HG02840 (cell line): ENCODE measurements at regions not wholly inside any gene's neighbourhood (a gene's known extent, or its start where the extent isn't known, plus 50 kb on each side); places are given as distances from the start of the nearest gene placed in this dataset.
"Not testable (repeated sequence)": the region's sequence is repeated elsewhere in the genome, so short reads cannot be mapped to it uniquely, and the experiment has no call there.

Experiments
- ATAC-seq: cut with Tn5 transposase; IDR thresholded peaks from one replicate; pipeline ENCODE4 v1.9.1; 2021; ENCODE audit warnings: mild to moderate bottlenecking, moderate library complexity, moderate number of reproducible peaks; ENCODE audit not compliant: unreplicated experiment, low FRiP score

DNA sequence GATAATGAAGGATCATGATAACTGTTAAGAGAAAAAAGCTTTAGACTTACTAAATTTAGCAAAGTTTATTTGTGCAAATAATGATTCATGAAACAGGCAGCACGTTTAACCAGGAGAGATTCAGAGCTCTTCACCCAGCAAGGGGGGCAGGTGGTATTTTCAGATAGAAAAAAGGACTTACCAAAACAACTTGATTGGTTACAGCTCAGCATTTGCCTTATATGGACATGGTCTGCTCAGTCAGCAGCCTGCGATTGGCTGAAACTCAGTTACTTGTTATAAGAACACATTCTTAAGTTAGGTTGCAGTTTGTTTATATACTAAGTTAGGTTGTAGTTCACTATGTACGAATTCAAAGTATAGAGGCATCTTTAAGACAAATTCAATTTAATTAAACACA lies 165.6 kb downstream of the DUSP10 start:
- ATAC-seq, result no peak

- no peak for ATAC-seq
These were observed 158.4 kb downstream of the DUSP10 start for GRCh38 chr1:221583465-221583864.

DNA sequence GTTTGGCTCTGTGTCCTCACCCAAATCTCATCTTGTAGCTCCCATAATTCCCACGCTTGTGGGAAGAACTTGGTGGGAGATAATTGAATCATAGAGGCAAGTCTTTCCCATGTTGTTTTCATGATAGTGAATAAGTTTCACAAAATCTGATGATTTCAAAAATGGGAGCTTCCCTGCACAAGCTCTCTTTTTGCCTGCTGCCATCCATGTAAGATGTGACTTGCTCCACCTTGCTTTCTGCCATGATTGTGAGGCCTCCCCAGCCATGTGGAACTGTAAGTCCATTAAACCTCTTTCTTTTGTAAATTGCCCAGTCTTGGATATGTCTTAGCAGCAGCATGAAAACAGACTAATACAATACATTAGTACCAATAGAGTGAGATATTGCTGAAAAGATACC lies 154.9 kb downstream of the DUSP10 start:
- not testable (repeated sequence) for ATAC-seq

DNA sequence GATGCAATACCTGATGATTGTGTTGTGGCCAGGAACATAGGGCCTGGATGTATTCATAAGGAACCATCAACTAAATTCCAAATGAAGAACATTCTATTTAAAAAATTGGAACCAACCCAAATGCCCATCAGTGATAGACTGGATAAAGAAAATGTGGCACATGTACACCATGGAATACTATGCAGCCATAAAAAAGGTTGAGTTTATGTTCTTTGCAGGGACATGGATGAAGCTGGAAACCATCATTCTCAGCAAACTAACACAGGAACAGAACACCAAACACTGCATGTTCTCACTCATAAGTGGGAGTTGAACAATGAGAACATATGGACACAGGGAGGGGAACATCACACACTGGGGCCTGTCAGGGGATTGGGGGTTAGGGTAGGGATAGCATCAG lies 150.6 kb downstream of the DUSP10 start:
- not testable (repeated sequence) for ATAC-seq

DNA sequence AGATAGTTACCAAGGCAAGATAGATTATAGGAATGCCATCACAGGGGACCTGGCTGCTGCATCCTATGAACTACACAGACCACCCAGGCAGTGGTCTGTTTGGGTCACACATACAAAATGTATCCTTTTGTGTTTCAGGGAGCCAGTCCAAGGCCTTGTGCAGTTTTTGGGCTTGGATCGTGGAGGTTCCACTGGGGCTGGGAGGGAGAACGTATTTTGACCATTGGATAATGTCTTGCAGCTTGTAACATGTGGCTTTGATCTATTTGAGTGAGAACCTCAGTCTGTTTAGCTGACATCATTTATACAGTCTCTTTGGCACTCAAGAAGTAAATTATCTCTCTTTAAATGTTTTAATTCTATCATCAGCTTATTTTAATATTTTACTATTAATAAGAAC lies 147.3 kb downstream of the DUSP10 start:
- no peak for ATAC-seq

DNA sequence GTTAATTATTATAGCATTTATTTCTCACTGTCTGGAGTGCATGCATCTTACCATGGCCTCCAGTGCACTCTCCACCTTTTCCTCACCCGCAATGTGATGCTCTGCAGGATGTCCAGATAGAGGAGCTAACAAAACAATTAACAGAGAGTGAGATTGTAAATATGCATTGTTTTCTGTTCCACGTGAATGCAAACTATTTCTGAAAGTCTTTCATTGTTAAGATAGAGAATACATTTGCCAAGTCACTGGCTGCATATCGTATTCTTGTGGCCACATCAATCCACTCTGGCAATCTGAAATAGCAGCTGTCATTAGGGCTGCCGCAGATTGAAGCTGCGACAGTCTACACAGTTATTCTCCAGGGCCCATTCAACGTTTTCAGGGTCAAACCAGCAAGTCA lies 143.8 kb downstream of the DUSP10 start:
- ATAC-seq, result no peak

DNA sequence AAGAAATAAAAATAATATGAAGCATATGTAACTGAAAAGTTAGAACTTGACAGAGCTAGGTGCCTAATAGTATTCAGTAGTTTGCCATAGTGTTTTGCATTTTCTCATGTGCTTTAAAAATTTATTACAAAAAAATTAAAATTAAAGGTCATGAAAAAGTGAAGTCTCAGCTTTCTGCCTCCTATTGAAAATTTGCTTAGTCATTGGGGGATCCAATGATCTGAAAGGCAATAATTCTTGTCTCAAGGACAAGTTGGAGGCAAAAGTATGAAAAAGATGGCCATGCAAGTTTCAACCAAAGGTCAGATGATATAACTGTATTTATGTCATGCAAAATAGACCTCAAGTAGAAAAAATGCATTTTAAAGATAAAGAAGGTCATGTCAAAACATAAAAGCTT lies 140.7 kb downstream of the DUSP10 start:
- ATAC-seq, result no peak

GRCh38 chr1:221602830-221603229 lies 139.1 kb downstream of the DUSP10 start:
- ATAC-seq, result no peak

DNA sequence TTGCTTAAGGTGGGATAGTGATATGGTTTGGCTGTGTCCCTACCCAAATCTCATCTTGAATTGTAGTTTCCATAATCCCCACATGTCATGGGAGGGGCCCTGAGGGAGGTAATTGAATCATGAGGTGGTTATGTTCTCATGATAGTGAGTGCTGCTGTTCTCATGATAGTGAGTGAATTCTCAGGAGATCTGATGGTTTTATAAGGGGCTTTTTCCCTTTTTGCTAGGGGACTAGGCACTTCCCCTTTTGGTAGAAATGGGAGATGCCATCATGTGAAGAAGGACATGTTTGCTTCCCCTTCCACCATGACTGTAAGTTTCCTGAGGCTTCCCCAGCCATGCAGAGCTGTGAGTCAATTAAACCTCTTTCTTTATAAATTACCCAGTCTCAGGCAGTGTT lies 137.5 kb downstream of the DUSP10 start:
- ATAC-seq, result not testable (repeated sequence)

GRCh38 chr1:221604948-221605347 lies 136.9 kb downstream of the DUSP10 start:
- ATAC-seq, result no peak

- ATAC-seq, result no peak
These were observed 136.3 kb downstream of the DUSP10 start for GRCh38 chr1:221605569-221605968.

GRCh38 chr1:221606256-221606655 lies 135.6 kb downstream of the DUSP10 start:
- no peak for ATAC-seq

DNA sequence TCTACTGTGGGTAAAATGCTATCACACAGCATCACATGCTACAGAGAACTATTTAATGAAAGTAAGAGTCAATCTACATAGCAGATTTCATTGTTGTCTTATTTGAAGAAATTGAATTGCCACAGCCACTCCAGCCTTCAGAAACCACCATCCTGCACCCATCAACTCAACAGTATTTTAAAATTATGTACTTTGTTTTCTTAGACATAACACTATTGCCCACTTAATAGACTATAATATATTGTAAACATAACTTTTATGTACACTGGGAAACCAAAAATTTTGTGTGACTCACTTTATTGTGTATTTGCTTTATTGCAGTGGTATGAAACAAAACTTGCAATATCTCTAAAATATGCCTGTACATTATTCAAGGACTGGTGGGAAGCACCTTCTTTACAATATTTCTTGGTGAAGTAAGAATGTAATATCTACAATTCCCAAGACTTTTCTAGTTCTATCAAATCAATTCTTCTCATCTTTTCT lies 133.0 kb downstream of the DUSP10 start:
- ATAC-seq, result no peak

- no peak for ATAC-seq
These were observed 130.2 kb downstream of the DUSP10 start for GRCh38 chr1:221611656-221612046.

- no peak for ATAC-seq
These were observed 129.7 kb downstream of the DUSP10 start for GRCh38 chr1:221612047-221612777.

GRCh38 chr1:221620437-221621384 lies 121.2 kb downstream of the DUSP10 start:
- ATAC-seq, result no peak

GRCh38 chr1:221621683-221622082 lies 120.2 kb downstream of the DUSP10 start:
- ATAC-seq, result no peak

- ATAC-seq, result no peak
These were observed 119.5 kb downstream of the DUSP10 start for GRCh38 chr1:221622389-221622788.

DNA sequence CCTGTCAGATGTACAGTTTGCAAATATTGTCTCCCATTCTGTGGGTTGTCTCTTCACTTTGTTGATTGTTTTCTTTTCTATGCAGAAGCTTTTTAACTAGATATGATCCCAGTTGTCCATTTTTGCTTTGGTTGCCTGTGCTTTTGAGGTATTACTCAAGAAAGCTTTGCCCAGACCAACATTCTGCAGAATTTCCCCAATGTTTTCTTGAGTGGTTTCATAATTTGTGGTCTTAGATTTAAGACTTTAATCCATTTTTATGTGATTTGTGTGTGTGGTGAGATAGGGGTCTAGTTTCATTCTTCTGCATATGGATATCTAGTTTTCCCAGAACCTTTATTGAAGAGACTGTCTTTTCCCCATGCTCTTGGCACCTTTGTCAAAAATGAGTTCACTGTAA lies 116.9 kb downstream of the DUSP10 start:
- no peak for ATAC-seq

DNA sequence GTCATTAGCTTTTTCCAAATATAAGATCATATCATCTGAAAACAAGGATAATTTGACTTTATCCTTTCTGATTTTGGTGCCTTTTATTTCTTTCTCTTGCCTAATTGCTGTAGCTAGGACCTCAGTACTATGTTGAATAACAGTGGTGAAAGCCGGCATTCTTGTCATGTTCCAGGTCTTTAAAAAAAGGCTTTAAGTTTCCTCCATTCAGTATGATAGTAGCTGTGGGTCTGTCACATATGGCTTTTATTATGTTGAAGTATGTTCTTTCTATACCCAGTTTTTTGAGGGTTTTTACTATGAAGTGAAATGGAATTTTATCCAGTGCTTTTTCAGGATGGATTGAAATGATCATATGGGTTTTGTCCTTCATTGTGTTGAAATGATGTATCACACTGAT lies 115.8 kb downstream of the DUSP10 start:
- ATAC-seq, result no peak

- no peak for ATAC-seq
These were observed 111.7 kb downstream of the DUSP10 start for GRCh38 chr1:221630236-221630635.
